HepG2 (cell line): ENCODE measurements at regions not wholly inside any gene's neighbourhood (a gene's known extent, or its start where the extent isn't known, plus 50 kb on each side); places are given as distances from the start of the nearest gene placed in this dataset.

Experiments used
- CBX1 ChIP-seq: IDR thresholded peaks from one replicate; pipeline ENCODE4 v1.6.1; 2016; ENCODE audit warnings: antibody characterized with exemption, low read depth
- JDP2 ChIP-seq: sonication (generic); formaldehyde crosslinking; IDR thresholded peaks from 2 replicates; pipeline ENCODE4 v1.8.1; 2022; ENCODE audit warnings: missing genetic modification reagents, borderline replicate concordance
- KDM6A ChIP-seq: IDR thresholded peaks from 2 replicates; pipeline ENCODE4 v1.6.1; 2016; ENCODE audit warnings: low read depth
- MYNN ChIP-seq: sonication (generic); formaldehyde crosslinking; IDR thresholded peaks from 2 replicates; pipeline ENCODE4 v1.4.0; 2020; ENCODE audit warnings: mild to moderate bottlenecking, low read depth, missing genetic modification reagents
- POLR2A ChIP-seq, 2 experiments: IDR thresholded peaks; 2 replicates each; pipeline ENCODE4 v1.6.1; 2011; ENCODE audit warnings: low read depth in 2 of 2, low read length in 2 of 2, mild to moderate bottlenecking in 1 of 2, moderate library complexity in 1 of 2; ENCODE audit not compliant: insufficient read depth in 1 of 2
- RFXANK ChIP-seq: IDR thresholded peaks from 2 replicates; pipeline ENCODE4 v1.6.1; 2016
- SP1 ChIP-seq, 2 experiments: fragments of 450-650 bp in 1 of 2; sonication (generic) in 1 of 2; formaldehyde crosslinking in 1 of 2; IDR thresholded peaks; 2 replicates each; pipeline versions ENCODE4 v1.4.0 to v1.6.1; 2016 to 2020; ENCODE audit warnings: missing genetic modification reagents in 1 of 2
- YY1 ChIP-seq: IDR thresholded peaks from 2 replicates; pipeline ENCODE4 v1.6.1; 2011; ENCODE audit warnings: low read length, low read depth, moderate library complexity, mild to moderate bottlenecking; ENCODE audit not compliant: insufficient read depth, insufficient replicate concordance
- ZNF263 ChIP-seq: sonication (generic); formaldehyde crosslinking; IDR thresholded peaks from 2 replicates; pipeline ENCODE4 v1.4.0; 2020; ENCODE audit warnings: missing genetic modification reagents

- no peak for TF ChIP-seq YY1
- TF ChIP-seq ZNF263 (CRISPR knock-in tag), result no peak
- no peak for TF ChIP-seq RFXANK (CRISPR knock-in tag)
- no peak for TF ChIP-seq KDM6A (CRISPR knock-in tag)
- TF ChIP-seq JDP2 (CRISPR knock-in tag), result no peak
- TF ChIP-seq SP1 (IDR thresholded peaks at IDR 0.05), result no peak
- TF ChIP-seq SP1 (CRISPR knock-in tag; IDR thresholded peaks at IDR 0.05), result no peak
- no peak for TF ChIP-seq POLR2A (IDR thresholded peaks at IDR 0.05; ENCODE audit: insufficient read depth in 1 of 2, low read depth in 2 of 2, low read length in 2 of 2)
- no peak for TF ChIP-seq MYNN (CRISPR knock-in tag)
- no peak for TF ChIP-seq CBX1
These were observed 830.8 kb upstream of the AUTS2 start for GRCh38 chr7:68767462-68767861.
